ENCODE measurements at regions not wholly inside any gene's neighbourhood (a gene's known extent, or its start where the extent isn't known, plus 50 kb on each side); places are given as distances from the start of the nearest gene placed in this dataset.

DNA sequence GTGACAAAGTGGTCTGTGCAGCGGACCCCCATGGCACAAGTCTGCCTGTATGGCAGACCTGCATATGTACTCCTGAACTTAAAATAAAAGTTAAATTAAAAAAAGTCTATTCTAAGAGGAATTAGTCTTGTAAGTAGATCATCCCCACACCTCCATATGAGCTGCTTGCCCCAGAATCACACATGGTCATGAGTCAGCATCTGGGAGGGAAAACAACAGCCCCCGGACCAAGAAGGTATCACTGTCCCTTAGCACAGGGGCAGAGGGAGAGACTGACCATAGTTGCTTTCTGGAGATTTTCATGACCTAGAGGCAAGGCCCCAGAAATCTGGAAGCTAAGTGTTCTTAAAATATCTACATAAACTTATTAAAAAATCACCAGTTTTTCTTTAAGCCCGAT, 86.6 kb upstream of the PDK4 start:
- no peaks in the 10 kb centered on the region for H3K9me3 ChIP-seq (ENCODE audit: low read length)
- no peaks in the 10 kb centered on the region for H3K79me2 ChIP-seq (replicated peaks; ENCODE audit: insufficient read depth, low read length)
- no peak for TF ChIP-seq SMC3 (conservative IDR thresholded peaks at IDR 0.05; ENCODE audit: poor library complexity)
- TF ChIP-seq, protein P1, sequence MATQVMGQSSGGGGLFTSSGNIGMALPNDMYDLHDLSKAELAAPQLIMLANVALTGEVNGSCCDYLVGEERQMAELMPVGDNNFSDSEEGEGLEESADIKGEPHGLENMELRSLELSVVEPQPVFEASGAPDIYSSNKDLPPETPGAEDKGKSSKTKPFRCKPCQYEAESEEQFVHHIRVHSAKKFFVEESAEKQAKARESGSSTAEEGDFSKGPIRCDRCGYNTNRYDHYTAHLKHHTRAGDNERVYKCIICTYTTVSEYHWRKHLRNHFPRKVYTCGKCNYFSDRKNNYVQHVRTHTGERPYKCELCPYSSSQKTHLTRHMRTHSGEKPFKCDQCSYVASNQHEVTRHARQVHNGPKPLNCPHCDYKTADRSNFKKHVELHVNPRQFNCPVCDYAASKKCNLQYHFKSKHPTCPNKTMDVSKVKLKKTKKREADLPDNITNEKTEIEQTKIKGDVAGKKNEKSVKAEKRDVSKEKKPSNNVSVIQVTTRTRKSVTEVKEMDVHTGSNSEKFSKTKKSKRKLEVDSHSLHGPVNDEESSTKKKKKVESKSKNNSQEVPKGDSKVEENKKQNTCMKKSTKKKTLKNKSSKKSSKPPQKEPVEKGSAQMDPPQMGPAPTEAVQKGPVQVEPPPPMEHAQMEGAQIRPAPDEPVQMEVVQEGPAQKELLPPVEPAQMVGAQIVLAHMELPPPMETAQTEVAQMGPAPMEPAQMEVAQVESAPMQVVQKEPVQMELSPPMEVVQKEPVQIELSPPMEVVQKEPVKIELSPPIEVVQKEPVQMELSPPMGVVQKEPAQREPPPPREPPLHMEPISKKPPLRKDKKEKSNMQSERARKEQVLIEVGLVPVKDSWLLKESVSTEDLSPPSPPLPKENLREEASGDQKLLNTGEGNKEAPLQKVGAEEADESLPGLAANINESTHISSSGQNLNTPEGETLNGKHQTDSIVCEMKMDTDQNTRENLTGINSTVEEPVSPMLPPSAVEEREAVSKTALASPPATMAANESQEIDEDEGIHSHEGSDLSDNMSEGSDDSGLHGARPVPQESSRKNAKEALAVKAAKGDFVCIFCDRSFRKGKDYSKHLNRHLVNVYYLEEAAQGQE (IDR thresholded peaks at IDR 0.05; ENCODE audit: borderline replicate concordance) = no peak
- TF ChIP-seq MXI1 (conservative IDR thresholded peaks at IDR 0.05; ENCODE audit: poor library complexity, severe bottlenecking) = no peak
- H3K36me3 ChIP-seq (ENCODE audit: insufficient read depth, low read length) = no peaks in the 10 kb centered on the region
- no peaks in the 10 kb centered on the region for H4K20me1 ChIP-seq (ENCODE audit: insufficient read depth)
- no peak overlapping the region for H3K4me3 ChIP-seq (ENCODE audit: low read length)
- H3K27me3 ChIP-seq (ENCODE audit: insufficient read depth, low read depth, low read length) = no peaks in the 10 kb centered on the region
- H2AFZ ChIP-seq (ENCODE audit: low read depth, low read length) = no peak overlapping the region
- H3K9ac ChIP-seq (ENCODE audit: low read length) = no peak overlapping the region
- no peak overlapping the region for H3K27ac ChIP-seq (ENCODE audit: low read length)
- H3K4me2 ChIP-seq (ENCODE audit: low read length) = no peak overlapping the region
- no peaks in the 10 kb centered on the region for H3K9me2 ChIP-seq (ENCODE audit: insufficient read depth, low read length)
- no peaks in the 10 kb centered on the region for H3F3A ChIP-seq (ENCODE audit: insufficient read depth, low read length, poor library complexity, severe bottlenecking)

DNA sequence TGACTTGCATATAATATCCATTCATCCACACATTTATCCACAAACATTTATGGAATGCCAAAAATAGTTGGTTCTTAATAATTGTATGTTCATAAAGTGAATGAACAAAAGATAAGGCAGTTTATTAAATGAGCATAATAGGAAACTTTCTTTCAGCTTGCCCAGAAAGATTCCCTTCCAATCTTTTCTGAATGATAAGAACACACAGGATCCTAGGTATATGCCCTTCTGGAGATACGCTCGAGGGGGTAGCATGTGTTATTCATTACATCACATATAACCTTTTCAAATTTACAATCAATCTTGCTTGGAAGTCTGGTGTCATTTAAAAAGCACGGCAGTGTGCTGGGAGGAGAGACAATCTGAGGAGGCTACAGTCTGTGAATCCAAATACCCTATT, 80.4 kb upstream of the PDK4 start:
- H3K4me2 ChIP-seq (ENCODE audit: low read length) = no peak overlapping the region
- no peak overlapping the region for H3K27ac ChIP-seq (ENCODE audit: low read length)
- no peaks in the 10 kb centered on the region for H3F3A ChIP-seq (ENCODE audit: insufficient read depth, low read length, poor library complexity, severe bottlenecking)
- no peaks in the 10 kb centered on the region for H3K27me3 ChIP-seq (ENCODE audit: insufficient read depth, low read depth, low read length)
- H3K36me3 ChIP-seq (ENCODE audit: insufficient read depth, low read length) = no peaks in the 10 kb centered on the region
- H3K9me3 ChIP-seq (ENCODE audit: low read length) = no peaks in the 10 kb centered on the region
- no peak overlapping the region for H3K9ac ChIP-seq (ENCODE audit: low read length)
- H3K4me3 ChIP-seq (ENCODE audit: low read length) = no peak overlapping the region
- H4K20me1 ChIP-seq (ENCODE audit: insufficient read depth) = no peaks in the 10 kb centered on the region
- no peaks in the 10 kb centered on the region for H3K79me2 ChIP-seq (replicated peaks; ENCODE audit: insufficient read depth, low read length)
- H3K9me2 ChIP-seq (ENCODE audit: insufficient read depth, low read length) = no peaks in the 10 kb centered on the region
- TF ChIP-seq POLR2AphosphoS5 (IDR thresholded peaks at IDR 0.05) = no peak
- TF ChIP-seq SMC3 (conservative IDR thresholded peaks at IDR 0.05; ENCODE audit: poor library complexity) = no peak
- TF ChIP-seq CTCF (IDR thresholded peaks at IDR 0.05; ENCODE audit: poor library complexity, severe bottlenecking) = no peak
- TF ChIP-seq TAF1 (IDR thresholded peaks at IDR 0.05; ENCODE audit: low read depth) = no peak
- TF ChIP-seq, protein P1 (IDR thresholded peaks at IDR 0.05; ENCODE audit: borderline replicate concordance) = no peak
- TF ChIP-seq RAD21 (conservative IDR thresholded peaks at IDR 0.05) = no peak
- no peak for TF ChIP-seq MXI1 (conservative IDR thresholded peaks at IDR 0.05; ENCODE audit: poor library complexity, severe bottlenecking)
- no peak for TF ChIP-seq EP300 (conservative IDR thresholded peaks at IDR 0.05; ENCODE audit: poor library complexity, severe bottlenecking)
- no peak for TF ChIP-seq EZH2 (IDR thresholded peaks at IDR 0.05; ENCODE audit: borderline replicate concordance, insufficient read depth, low read length, poor library complexity, severe bottlenecking)
- H2AFZ ChIP-seq (ENCODE audit: low read depth, low read length) = no peak overlapping the region
